HepG2 (cell line): ENCODE measurements at regions not wholly inside any gene's neighbourhood (a gene's known extent, or its start where the extent isn't known, plus 50 kb on each side); places are given as distances from the start of the nearest gene placed in this dataset.

Source experiments
- ATF1 ChIP-seq: IDR thresholded peaks from 2 replicates; pipeline ENCODE4 v1.6.1; 2016; ENCODE audit warnings: mild to moderate bottlenecking, control low read depth
- E2F2 ChIP-seq: sonication (generic); formaldehyde crosslinking; IDR thresholded peaks from 2 replicates; pipeline ENCODE4 v1.4.0; 2020; ENCODE audit warnings: missing genetic modification reagents, borderline replicate concordance
- GABPA ChIP-seq, 2 experiments: IDR thresholded peaks; 2 replicates each; pipeline ENCODE4 v1.6.1; 2011 to 2016; ENCODE audit warnings: low read depth in 2 of 2, low read length in 1 of 2, missing biosample characterization in 1 of 2, missing genetic modification characterization in 1 of 2
- GATA4 ChIP-seq: sonication (generic); IDR thresholded peaks from 2 replicates; pipeline ENCODE4 v1.6.1; 2016; ENCODE audit warnings: antibody characterized with exemption, low read depth, borderline replicate concordance
- SETDB1 ChIP-seq: sonication (generic); formaldehyde crosslinking; IDR thresholded peaks from 2 replicates; pipeline ENCODE4 v1.5.1; 2020; ENCODE audit warnings: missing genetic modification reagents, mild to moderate bottlenecking, borderline replicate concordance
- ZNF121 ChIP-seq: sonication (generic); formaldehyde crosslinking; IDR thresholded peaks from 2 replicates; pipeline ENCODE4 v1.5.0; 2020; ENCODE audit warnings: mild to moderate bottlenecking, missing genetic modification reagents
- ZNF362 ChIP-seq: sonication (generic); formaldehyde crosslinking; IDR thresholded peaks from 2 replicates; pipeline ENCODE4 v1.4.0; 2020; ENCODE audit warnings: missing genetic modification reagents, mild to moderate bottlenecking, borderline replicate concordance
- ZNF549 ChIP-seq: sonication (generic); formaldehyde crosslinking; IDR thresholded peaks from 2 replicates; pipeline ENCODE4 v1.5.0; 2020; ENCODE audit warnings: missing genetic modification reagents
- ZNF605 ChIP-seq: sonication (generic); formaldehyde crosslinking; IDR thresholded peaks from 2 replicates; pipeline ENCODE4 v1.8.0; 2022; ENCODE audit warnings: mild to moderate bottlenecking, missing genetic modification reagents
- ZNF709 ChIP-seq: sonication (generic); formaldehyde crosslinking; IDR thresholded peaks from 2 replicates; pipeline ENCODE4 v1.5.0; 2020; ENCODE audit warnings: mild to moderate bottlenecking, missing genetic modification reagents
- ZNF761 ChIP-seq: sonication (generic); formaldehyde crosslinking; conservative IDR thresholded peaks from 2 replicates; pipeline ENCODE4 v1.4.0; 2020; ENCODE audit warnings: mild to moderate bottlenecking, missing genetic modification reagents
- TF ChIP-seq, protein P1 (sequence below): IDR thresholded peaks from 2 replicates; pipeline ENCODE4 v1.6.1; 2016; ENCODE audit warnings: mild to moderate bottlenecking, missing biosample characterization, missing genetic modification reagents
- TF ChIP-seq, protein P2 (sequence below): sonication (generic); formaldehyde crosslinking; IDR thresholded peaks from 2 replicates; pipeline ENCODE4 v1.5.1; 2020; ENCODE audit warnings: mild to moderate bottlenecking, missing genetic modification reagents, moderate library complexity
- TF ChIP-seq, protein P3 (sequence below): sonication (generic); formaldehyde crosslinking; IDR thresholded peaks from 2 replicates; pipeline ENCODE4 v1.4.0; 2020; ENCODE audit warnings: mild to moderate bottlenecking, missing genetic modification reagents
- TF ChIP-seq, protein P4 (sequence below): sonication (generic); formaldehyde crosslinking; conservative IDR thresholded peaks from 2 replicates; pipeline ENCODE4 v1.4.0; 2020; ENCODE audit warnings: missing genetic modification reagents
- TF ChIP-seq, protein P5 (sequence below): sonication (generic); formaldehyde crosslinking; IDR thresholded peaks from 2 replicates; pipeline ENCODE4 v1.4.0; 2020; ENCODE audit warnings: missing genetic modification reagents

DNA sequence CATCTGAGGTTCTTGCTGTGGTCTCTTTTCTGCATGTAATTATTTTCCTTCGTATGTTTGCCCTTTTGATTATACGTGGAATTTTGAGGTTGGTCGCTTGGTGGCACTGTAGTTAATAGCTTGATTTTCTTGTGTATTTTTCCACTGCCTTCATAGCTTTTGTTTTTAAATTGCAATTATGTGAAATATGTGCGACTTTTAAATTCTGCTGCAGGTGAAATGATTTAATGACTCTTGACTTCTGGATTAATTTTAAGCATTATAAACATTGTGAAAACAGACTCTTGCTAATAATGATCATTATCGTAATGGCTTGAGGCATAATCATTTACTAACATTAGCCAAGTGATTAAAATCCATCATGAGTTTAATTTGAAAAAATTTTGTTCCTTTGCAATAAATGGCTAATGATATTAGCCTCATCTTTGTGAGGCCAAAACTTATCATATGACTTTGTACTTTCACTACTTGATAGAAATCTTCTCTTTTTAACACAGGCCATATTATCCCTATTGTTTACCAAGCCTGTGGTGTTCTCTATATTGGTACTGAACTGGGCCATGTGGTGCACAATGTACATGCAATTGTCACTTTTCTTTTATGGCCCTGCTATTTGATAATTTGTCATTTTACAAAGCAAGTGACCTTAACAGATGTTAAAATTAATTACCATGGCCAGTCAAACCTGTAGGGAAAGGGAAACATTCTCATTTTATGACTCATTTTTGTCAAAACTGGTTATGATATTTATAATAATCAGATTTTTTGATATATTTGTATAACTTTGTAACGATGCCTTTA, 62.8 kb upstream of the NEUROD1 start (continued):
- TF ChIP-seq SETDB1 (CRISPR knock-in tag) (no peak), ZNF121 (no peak), ATF1 (CRISPR knock-in tag) (peak; percentile 29; the same call in 1 of the 2 replicates), ZNF549 (CRISPR knock-in tag) (no peak), ZNF709 (CRISPR knock-in tag) (no peak), GATA4 (no peak), ZNF362 (CRISPR knock-in tag) (no peak), ZNF761 (no peak), GABPA (IDR thresholded peaks at IDR 0.05; ENCODE audit: low read depth, low read length) (no peak), GABPA (CRISPR knock-in tag; IDR thresholded peaks at IDR 0.05; ENCODE audit: low read depth) (0 out of 2 replicates have a peak, but pooled peaks have one; percentile 10), E2F2 (CRISPR knock-in tag) (no peak), ZNF605 (CRISPR knock-in tag) (no peak)
- TF ChIP-seq, protein P1, sequence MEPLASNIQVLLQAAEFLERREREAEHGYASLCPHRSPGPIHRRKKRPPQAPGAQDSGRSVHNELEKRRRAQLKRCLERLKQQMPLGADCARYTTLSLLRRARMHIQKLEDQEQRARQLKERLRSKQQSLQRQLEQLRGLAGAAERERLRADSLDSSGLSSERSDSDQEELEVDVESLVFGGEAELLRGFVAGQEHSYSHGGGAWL (CRISPR knock-in tag) = no peak
- TF ChIP-seq, protein P2, sequence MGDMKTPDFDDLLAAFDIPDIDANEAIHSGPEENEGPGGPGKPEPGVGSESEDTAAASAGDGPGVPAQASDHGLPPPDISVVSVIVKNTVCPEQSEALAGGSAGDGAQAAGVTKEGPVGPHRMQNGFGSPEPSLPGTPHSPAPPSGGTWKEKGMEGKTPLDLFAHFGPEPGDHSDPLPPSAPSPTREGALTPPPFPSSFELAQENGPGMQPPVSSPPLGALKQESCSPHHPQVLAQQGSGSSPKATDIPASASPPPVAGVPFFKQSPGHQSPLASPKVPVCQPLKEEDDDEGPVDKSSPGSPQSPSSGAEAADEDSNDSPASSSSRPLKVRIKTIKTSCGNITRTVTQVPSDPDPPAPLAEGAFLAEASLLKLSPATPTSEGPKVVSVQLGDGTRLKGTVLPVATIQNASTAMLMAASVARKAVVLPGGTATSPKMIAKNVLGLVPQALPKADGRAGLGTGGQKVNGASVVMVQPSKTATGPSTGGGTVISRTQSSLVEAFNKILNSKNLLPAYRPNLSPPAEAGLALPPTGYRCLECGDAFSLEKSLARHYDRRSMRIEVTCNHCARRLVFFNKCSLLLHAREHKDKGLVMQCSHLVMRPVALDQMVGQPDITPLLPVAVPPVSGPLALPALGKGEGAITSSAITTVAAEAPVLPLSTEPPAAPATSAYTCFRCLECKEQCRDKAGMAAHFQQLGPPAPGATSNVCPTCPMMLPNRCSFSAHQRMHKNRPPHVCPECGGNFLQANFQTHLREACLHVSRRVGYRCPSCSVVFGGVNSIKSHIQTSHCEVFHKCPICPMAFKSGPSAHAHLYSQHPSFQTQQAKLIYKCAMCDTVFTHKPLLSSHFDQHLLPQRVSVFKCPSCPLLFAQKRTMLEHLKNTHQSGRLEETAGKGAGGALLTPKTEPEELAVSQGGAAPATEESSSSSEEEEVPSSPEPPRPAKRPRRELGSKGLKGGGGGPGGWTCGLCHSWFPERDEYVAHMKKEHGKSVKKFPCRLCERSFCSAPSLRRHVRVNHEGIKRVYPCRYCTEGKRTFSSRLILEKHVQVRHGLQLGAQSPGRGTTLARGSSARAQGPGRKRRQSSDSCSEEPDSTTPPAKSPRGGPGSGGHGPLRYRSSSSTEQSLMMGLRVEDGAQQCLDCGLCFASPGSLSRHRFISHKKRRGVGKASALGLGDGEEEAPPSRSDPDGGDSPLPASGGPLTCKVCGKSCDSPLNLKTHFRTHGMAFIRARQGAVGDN (CRISPR knock-in tag) = no peak
- TF ChIP-seq, protein P3, sequence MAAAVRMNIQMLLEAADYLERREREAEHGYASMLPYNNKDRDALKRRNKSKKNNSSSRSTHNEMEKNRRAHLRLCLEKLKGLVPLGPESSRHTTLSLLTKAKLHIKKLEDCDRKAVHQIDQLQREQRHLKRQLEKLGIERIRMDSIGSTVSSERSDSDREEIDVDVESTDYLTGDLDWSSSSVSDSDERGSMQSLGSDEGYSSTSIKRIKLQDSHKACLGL = no peak
- TF ChIP-seq, protein P4, sequence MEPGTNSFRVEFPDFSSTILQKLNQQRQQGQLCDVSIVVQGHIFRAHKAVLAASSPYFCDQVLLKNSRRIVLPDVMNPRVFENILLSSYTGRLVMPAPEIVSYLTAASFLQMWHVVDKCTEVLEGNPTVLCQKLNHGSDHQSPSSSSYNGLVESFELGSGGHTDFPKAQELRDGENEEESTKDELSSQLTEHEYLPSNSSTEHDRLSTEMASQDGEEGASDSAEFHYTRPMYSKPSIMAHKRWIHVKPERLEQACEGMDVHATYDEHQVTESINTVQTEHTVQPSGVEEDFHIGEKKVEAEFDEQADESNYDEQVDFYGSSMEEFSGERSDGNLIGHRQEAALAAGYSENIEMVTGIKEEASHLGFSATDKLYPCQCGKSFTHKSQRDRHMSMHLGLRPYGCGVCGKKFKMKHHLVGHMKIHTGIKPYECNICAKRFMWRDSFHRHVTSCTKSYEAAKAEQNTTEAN (CRISPR knock-in tag) = no peak
- TF ChIP-seq, protein P5, sequence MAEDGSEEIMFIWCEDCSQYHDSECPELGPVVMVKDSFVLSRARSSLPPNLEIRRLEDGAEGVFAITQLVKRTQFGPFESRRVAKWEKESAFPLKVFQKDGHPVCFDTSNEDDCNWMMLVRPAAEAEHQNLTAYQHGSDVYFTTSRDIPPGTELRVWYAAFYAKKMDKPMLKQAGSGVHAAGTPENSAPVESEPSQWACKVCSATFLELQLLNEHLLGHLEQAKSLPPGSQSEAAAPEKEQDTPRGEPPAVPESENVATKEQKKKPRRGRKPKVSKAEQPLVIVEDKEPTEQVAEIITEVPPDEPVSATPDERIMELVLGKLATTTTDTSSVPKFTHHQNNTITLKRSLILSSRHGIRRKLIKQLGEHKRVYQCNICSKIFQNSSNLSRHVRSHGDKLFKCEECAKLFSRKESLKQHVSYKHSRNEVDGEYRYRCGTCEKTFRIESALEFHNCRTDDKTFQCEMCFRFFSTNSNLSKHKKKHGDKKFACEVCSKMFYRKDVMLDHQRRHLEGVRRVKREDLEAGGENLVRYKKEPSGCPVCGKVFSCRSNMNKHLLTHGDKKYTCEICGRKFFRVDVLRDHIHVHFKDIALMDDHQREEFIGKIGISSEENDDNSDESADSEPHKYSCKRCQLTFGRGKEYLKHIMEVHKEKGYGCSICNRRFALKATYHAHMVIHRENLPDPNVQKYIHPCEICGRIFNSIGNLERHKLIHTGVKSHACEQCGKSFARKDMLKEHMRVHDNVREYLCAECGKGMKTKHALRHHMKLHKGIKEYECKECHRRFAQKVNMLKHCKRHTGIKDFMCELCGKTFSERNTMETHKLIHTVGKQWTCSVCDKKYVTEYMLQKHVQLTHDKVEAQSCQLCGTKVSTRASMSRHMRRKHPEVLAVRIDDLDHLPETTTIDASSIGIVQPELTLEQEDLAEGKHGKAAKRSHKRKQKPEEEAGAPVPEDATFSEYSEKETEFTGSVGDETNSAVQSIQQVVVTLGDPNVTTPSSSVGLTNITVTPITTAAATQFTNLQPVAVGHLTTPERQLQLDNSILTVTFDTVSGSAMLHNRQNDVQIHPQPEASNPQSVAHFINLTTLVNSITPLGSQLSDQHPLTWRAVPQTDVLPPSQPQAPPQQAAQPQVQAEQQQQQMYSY (CRISPR knock-in tag) = no peak
